Stimulated activated CD8-positive, alpha-beta memory T cell treated with anti-CD3 and anti-CD28 coated beads, Interleukin-4, amount 100 ng/mL, for 1 hour (primary cell): ENCODE measurements at regions not wholly inside any gene's neighbourhood (a gene's known extent, or its start where the extent isn't known, plus 50 kb on each side); places are given as distances from the start of the nearest gene placed in this dataset.
"Not testable (repeated sequence)": the region's sequence is repeated elsewhere in the genome, so short reads cannot be mapped to it uniquely, and the experiment has no call there.

Source experiments
- DNase-seq, 2 donors: peaks; one replicate each; pipeline ENCODE4 v3.0.0-alpha.2; 2020; ENCODE audit warnings: low read depth in 2 of 2, low spot score in 1 of 2

GRCh38 chr7:356087-356486 is 66.1 kb downstream of the FOXL3 start:
- no peak for DNase-seq

GRCh38 chr7:356691-357462 is 66.9 kb downstream of the FOXL3 start:
- no peak for DNase-seq

GRCh38 chr7:357531-358209 is 67.7 kb downstream of the FOXL3 start:
- DNase-seq, result no peak

DNA sequence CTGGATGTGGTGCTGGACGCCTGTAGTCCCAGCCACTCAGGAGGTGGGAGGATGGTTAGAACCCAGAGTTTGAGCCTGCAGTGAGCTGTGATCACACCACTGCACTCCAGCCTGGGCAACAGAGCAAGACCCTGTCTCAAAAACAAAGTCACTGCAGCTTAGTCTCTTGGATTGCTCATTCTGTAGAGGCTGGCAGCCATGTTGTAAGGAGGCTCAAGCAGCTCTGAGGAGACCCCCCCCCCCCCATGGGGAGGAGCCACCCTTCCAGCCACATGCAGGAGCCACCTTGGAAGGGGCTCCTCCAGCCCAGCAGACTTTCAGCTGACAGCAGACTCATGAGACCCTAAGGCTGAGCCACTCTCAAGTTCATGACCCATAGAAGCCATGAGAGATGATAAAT is 68.4 kb downstream of the FOXL3 start:
- no peak for DNase-seq

GRCh38 chr7:359226-359765 is 69.3 kb downstream of the FOXL3 start:
- no peak for DNase-seq

DNA sequence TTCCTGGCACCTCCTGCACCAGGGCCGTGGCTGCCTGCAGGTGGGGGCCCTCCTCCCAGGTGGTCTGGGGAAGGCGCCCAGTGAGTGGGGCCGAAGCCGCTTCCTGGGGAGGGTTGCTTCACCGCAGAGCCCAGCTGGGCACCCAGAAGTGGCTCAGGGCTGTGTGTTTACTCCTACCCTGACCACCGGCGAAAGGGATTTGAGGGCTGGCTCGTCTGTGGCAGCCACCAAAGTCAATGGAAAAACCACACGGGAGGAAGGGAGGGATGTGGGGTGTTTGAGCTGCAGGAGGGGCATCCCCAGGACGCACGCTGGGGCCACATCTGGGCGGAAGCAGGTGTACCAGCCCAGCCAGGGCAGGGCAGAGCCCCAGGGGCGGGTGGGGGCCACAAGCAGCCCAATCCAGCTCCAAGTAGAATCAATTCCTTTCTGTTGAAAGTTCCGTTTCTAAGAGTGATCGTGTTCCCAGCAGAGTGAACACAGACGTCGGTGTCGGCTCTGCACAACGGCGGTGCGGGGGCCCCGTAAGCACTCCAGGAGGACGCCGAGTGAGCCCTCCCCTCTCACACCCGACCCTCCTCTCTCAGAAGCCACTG is 69.9 kb downstream of the FOXL3 start:
- no peak for DNase-seq

GRCh38 chr7:360454-361100 is 70.6 kb downstream of the FOXL3 start:
- DNase-seq, result no peak

- DNase-seq, result not testable (repeated sequence)
Observed at GRCh38 chr7:361182-361581, 71.2 kb downstream of the FOXL3 start.

GRCh38 chr7:361680-362401 is 71.9 kb downstream of the FOXL3 start:
- no peak for DNase-seq

- peak in 1 of 2 donors; percentile 38 for DNase-seq
Observed at GRCh38 chr7:362402-363096, 72.6 kb downstream of the FOXL3 start.

DNA sequence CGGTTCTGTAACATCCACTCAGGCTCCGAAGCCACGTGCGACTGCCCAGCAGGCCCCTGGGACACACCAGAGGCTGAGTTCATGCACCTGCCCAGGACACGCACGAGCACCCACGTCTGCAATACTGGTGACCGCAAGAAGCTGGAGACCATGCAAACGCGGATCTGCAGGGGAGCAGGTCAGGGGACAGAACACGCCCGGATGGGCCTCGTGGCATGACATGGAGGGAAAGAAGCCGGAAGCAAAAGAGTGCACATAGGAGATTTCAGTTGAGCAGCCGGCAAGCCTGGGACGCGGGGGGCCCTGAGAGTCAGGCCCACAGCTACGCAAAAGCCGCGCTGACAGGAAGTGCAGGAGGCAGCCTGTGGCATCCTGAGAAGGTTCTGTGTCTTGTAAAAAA is 73.7 kb downstream of the FOXL3 start:
- DNase-seq, result no peak

- DNase-seq, result no peak
Observed at GRCh38 chr7:364536-364935, 74.6 kb downstream of the FOXL3 start.

GRCh38 chr7:365593-365992 is 75.6 kb downstream of the FOXL3 start:
- DNase-seq, result no peak

- DNase-seq, result no peak
Observed at GRCh38 chr7:366161-366803, 76.3 kb downstream of the FOXL3 start.

- DNase-seq, result no peak
Observed at GRCh38 chr7:367351-367901, 77.5 kb downstream of the FOXL3 start.

DNA sequence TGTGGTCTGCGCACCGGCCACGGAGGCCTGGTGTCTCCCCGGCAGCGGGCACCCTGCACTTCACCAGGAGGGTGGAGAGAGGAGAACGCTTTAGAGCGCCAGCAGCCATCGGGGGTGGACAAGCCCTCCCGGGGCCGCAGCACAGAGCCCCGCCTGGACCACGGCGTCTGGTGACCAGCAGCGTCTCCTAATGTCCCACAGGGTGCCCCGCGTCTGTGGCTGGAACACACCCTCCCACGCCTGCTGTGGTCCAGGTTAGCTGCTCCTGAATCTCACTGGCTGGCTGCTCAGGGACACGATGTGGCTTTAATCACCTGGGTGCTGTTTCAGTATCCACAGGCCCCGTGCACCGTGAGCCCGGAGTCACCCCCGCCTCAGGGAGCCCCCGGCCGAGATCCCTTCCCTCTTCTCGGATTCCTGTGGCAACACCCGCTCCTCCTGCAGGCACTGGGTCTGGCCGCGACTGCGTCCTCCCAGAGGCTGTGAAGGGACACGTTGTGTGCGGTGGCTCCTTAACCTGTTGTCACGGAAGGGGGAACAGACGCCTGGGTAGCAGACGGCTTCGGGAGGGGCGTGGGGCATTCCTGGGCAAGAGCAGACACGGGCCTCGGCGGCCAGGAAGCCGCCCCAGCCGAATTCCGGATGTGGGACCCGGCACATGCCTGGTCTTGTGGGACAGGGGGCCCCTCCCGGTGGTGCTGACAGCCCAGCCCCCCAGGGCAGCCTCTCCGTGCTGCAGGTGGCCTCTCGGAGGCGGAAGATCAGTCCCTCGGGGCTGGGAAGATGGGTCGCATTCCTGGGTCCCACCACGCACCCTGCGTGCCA is 78.9 kb downstream of the FOXL3 start:
- DNase-seq, result no peak

- no peak for DNase-seq
Observed at GRCh38 chr7:369476-370258, 79.7 kb downstream of the FOXL3 start.

DNA sequence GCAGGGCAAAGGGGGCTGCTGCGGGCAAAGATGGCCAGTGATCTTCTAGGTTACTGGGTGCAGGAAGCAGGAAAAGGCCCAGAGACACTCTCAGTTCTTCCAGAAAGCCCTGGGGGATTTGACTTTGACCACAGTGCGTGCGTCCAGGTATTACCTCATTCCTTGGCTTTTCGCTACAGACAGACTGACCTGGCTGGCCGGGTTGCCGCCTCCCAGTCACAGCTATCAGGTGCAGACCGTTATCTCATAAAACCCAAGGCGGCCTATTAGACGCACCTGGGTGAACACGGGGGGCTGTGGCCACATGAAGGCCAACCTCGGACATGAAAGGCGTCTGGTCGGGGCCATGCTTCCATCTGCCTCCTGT is 80.3 kb downstream of the FOXL3 start:
- no peak for DNase-seq
